Glutamatergic neuron (in vitro differentiated cells): ENCODE measurements at regions not wholly inside any gene's neighbourhood (a gene's known extent, or its start where the extent isn't known, plus 50 kb on each side); places are given as distances from the start of the nearest gene placed in this dataset.

ENCODE experiments used
- DNase-seq: peaks from one replicate; pipeline ENCODE4 v3.0.0; 2022
- H3K27ac Mint-ChIP-seq: one replicate; pipeline ENCODE4 v1.8.0; 2020; ENCODE audit warnings: mild to moderate bottlenecking, mixed read lengths, inconsistent platforms; ENCODE audit not compliant: unreplicated experiment
- H3K27me3 Mint-ChIP-seq: one replicate; pipeline ENCODE4 v1.8.0; 2020; ENCODE audit warnings: mild to moderate bottlenecking, moderate library complexity, mixed read lengths, inconsistent platforms; ENCODE audit not compliant: unreplicated experiment
- H3K36me3 Mint-ChIP-seq: one replicate; pipeline ENCODE4 v1.8.0; 2020; ENCODE audit warnings: mild to moderate bottlenecking, mixed read lengths, inconsistent platforms; ENCODE audit not compliant: unreplicated experiment
- H3K4me1 Mint-ChIP-seq: one replicate; pipeline ENCODE4 v1.8.0; 2020; ENCODE audit warnings: mild to moderate bottlenecking, low read depth, mixed read lengths, inconsistent platforms; ENCODE audit not compliant: unreplicated experiment
- H3K4me3 Mint-ChIP-seq: one replicate; pipeline ENCODE4 v1.8.0; 2020; ENCODE audit warnings: mild to moderate bottlenecking, mixed read lengths, inconsistent platforms; ENCODE audit not compliant: unreplicated experiment
- H3K9me3 Mint-ChIP-seq: one replicate; pipeline ENCODE4 v1.8.0; 2020; ENCODE audit warnings: mild to moderate bottlenecking, moderate library complexity, mixed read lengths, inconsistent platforms; ENCODE audit not compliant: unreplicated experiment
- TF ChIP-seq, protein P1 (sequence below): fragments of 200-600 bp; sonication (generic); IDR thresholded peaks from one replicate; pipeline ENCODE4 v1.5.0; 2021; ENCODE audit not compliant: partially characterized antibody, unreplicated experiment

DNA sequence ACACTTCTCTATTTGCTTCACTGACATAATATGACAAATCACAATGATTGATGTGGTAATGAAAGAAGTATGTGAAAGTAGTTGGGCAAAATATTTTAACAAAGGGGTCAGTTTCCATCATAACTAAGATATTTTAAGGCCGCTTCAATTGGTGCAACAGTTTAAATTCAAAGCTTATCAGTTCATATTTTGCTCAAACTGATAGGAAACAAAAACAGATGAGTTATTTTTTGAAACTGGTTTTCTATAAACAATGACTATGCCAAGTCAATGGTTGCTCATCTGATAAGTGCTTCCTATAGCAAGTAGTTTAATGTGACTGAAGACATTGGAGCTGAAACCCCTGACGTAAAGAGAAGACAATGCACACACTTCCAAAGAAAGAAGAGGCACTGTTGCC is 1290.7 kb downstream of the SUCLG1 start:
- Mint-ChIP-seq H3K9me3 (no peaks in the 10 kb centered on the region), H3K4me3 (no peak overlapping the region), H3K27me3 (no peaks in the 10 kb centered on the region), H3K27ac (no peak overlapping the region), H3K36me3 (no peaks in the 10 kb centered on the region), H3K4me1 (no peaks in the 10 kb centered on the region)
- TF ChIP-seq, protein P1, sequence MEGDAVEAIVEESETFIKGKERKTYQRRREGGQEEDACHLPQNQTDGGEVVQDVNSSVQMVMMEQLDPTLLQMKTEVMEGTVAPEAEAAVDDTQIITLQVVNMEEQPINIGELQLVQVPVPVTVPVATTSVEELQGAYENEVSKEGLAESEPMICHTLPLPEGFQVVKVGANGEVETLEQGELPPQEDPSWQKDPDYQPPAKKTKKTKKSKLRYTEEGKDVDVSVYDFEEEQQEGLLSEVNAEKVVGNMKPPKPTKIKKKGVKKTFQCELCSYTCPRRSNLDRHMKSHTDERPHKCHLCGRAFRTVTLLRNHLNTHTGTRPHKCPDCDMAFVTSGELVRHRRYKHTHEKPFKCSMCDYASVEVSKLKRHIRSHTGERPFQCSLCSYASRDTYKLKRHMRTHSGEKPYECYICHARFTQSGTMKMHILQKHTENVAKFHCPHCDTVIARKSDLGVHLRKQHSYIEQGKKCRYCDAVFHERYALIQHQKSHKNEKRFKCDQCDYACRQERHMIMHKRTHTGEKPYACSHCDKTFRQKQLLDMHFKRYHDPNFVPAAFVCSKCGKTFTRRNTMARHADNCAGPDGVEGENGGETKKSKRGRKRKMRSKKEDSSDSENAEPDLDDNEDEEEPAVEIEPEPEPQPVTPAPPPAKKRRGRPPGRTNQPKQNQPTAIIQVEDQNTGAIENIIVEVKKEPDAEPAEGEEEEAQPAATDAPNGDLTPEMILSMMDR, result no peak
- no peak for DNase-seq

DNA sequence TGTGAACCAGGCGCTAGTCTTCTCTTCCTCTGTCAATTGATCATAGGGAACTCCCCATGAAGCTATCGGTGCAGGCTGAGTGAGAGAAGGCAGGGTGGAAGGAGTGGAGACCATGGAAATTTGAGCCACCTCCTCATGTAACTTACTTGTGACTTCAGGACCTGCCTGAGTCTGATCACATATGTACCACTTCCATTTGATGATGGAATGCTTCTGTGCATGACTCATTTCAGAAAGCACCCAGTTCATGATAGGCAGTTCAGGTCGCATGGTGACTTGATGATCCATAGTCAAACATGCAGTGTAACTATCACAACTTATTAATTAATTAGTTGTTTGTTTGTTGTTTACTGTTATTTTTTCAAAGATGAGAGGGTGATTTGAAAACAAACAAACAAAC is 1296.7 kb downstream of the SUCLG1 start:
- no peaks in the 10 kb centered on the region for H3K36me3 Mint-ChIP-seq
- H3K27me3 Mint-ChIP-seq, result no peaks in the 10 kb centered on the region
- TF ChIP-seq, protein P1, result no peak
- no peak overlapping the region for H3K27ac Mint-ChIP-seq
- no peak for DNase-seq
- H3K4me1 Mint-ChIP-seq, result no peaks in the 10 kb centered on the region
- no peaks in the 10 kb centered on the region for H3K9me3 Mint-ChIP-seq
- H3K4me3 Mint-ChIP-seq, result no peak overlapping the region

DNA sequence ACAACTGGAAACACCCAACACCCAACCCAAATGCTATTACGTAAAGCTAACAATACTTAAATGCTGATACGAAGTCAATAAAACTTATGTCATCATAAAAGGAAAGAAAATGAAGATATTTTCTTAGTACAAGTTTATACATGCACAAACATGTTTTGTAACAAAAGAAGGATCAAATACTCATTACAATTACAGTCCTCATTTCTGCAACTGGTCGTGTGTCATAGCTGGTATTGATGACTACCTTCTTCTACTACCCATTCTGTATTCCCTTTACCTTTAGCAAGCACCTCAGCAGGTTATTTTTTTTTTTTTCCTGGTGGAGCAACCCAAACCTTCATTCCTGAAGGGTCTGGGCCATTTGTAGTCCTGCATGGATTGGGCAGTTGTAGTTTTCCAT is 1298.5 kb downstream of the SUCLG1 start:
- Mint-ChIP-seq H3K27me3 (no peaks in the 10 kb centered on the region), H3K4me3 (no peak overlapping the region), H3K4me1 (no peaks in the 10 kb centered on the region), H3K36me3 (no peaks in the 10 kb centered on the region), H3K9me3 (peaks cover 1% of the 10 kb centered on the region), H3K27ac (no peak overlapping the region)
- TF ChIP-seq, protein P1, result no peak
- DNase-seq, result no peak

DNA sequence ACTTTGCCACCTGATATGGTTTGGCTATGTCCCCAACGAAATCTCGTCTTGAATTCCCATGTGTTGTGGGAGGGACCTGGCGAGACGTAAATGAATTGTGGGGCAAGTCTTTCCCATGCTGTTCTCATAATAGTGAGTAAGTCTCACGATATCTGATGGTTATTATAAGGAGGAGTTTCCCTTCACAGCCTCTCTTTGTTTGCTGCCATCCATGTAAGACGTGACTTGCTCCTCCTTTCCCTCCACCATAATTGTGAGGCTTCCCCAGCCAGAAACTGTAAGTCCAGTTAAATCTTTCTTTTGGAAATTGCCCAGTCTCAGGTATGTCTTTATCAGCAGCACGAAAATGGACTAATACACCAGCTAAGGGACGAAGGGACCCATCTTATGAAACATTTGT is 1303.3 kb downstream of the SUCLG1 start:
- H3K4me3 Mint-ChIP-seq, result no peak overlapping the region
- peaks cover 1% of the 10 kb centered on the region for H3K9me3 Mint-ChIP-seq
- no peaks in the 10 kb centered on the region for H3K36me3 Mint-ChIP-seq
- H3K27me3 Mint-ChIP-seq, result no peaks in the 10 kb centered on the region
- TF ChIP-seq, protein P1, result no peak
- no peak for DNase-seq
- no peaks in the 10 kb centered on the region for H3K4me1 Mint-ChIP-seq
- H3K27ac Mint-ChIP-seq, result no peak overlapping the region

DNA sequence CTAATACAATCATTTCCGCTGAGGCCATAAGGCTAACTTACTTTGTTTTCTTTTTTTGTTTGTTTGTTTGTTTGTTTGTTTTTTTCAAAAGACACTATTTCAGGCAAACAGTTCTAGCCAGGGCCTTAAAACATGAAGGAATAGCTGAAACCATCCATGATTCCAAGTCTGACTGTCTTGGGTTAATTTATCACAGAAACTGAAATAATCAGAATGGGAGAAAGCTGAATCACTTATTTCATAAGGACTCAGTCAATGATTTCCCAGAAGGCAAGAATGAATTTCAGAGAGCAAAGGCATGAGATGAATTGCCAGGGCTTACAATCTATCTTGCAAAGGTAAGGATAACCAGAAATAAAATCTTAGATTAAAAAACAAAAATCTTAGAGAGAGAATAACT is 1315.1 kb downstream of the SUCLG1 start:
- Mint-ChIP-seq H3K36me3 (no peaks in the 10 kb centered on the region), H3K27ac (no peak overlapping the region)
- DNase-seq, result no peak

More for the DNA sequence above, 1315.1 kb downstream of the SUCLG1 start:
- Mint-ChIP-seq H3K27me3 (no peaks in the 10 kb centered on the region), H3K9me3 (no peaks in the 10 kb centered on the region), H3K4me3 (no peak overlapping the region), H3K4me1 (no peaks in the 10 kb centered on the region)
- TF ChIP-seq, protein P1, result no peak
